SU-DHL-6 (cell line): ENCODE measurements at regions not wholly inside any gene's neighbourhood (a gene's known extent, or its start where the extent isn't known, plus 50 kb on each side); places are given as distances from the start of the nearest gene placed in this dataset.

Experiments
- EZH2phosphoT487 ChIP-seq: fragments of 200-600 bp; sonication (generic), shearing (Covaris generic); conservative IDR thresholded peaks from 2 replicates; pipeline ENCODE4 v1.6.1; 2018; ENCODE audit warnings: mild to moderate bottlenecking, antibody characterized with exemption, low read length, moderate library complexity, mixed read lengths
- TF ChIP-seq, protein P1 (sequence below): fragments of 200-600 bp; sonication (generic); IDR thresholded peaks from one replicate; pipeline ENCODE4 v1.5.1; 2017; ENCODE audit warnings: antibody characterized with exemption, mild to moderate bottlenecking, low read length, moderate library complexity; ENCODE audit not compliant: insufficient read depth, poor library complexity, severe bottlenecking

DNA sequence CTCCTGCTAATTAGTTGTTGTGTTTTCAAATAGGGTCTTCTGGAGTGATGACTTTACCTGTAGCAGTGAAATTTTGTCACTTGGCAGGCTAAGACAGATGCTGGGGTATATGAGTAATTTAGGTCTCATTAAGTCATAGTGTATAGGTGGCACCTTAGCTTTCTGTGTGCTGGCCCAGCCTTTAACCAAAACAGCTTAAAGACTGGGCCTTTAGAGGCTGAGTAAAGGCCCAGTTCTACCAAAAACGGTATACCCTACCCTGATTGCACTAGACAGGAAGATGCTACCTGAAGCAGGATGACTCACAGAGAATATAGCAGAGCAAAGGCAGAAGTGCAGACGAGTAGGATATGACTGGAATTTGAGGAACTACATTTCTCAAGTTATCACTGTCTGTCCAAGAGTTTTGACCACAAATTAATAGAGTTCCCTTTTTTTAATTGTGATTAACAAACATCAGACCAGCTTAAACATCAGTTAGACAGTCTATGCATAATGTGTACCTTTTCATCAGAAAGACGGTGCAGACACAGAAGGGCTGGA, 337.9 kb upstream of the SALL3 start:
- TF ChIP-seq, protein P1, sequence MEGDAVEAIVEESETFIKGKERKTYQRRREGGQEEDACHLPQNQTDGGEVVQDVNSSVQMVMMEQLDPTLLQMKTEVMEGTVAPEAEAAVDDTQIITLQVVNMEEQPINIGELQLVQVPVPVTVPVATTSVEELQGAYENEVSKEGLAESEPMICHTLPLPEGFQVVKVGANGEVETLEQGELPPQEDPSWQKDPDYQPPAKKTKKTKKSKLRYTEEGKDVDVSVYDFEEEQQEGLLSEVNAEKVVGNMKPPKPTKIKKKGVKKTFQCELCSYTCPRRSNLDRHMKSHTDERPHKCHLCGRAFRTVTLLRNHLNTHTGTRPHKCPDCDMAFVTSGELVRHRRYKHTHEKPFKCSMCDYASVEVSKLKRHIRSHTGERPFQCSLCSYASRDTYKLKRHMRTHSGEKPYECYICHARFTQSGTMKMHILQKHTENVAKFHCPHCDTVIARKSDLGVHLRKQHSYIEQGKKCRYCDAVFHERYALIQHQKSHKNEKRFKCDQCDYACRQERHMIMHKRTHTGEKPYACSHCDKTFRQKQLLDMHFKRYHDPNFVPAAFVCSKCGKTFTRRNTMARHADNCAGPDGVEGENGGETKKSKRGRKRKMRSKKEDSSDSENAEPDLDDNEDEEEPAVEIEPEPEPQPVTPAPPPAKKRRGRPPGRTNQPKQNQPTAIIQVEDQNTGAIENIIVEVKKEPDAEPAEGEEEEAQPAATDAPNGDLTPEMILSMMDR, result no peak
- no peak for TF ChIP-seq EZH2phosphoT487
